Liver (tissue), 8 donors: ENCODE measurements at regions not wholly inside any gene's neighbourhood (a gene's known extent, or its start where the extent isn't known, plus 50 kb on each side); places are given as distances from the start of the nearest gene placed in this dataset.

Experiments
- DNase-seq: peaks from one replicate; pipeline ENCODE4 v3.0.0-alpha.2; 2017; ENCODE audit warnings: low spot score
- H3K27ac ChIP-seq, 2 donors: one replicate each; pipeline ENCODE4 v1.7.0; 2013; ENCODE audit warnings: inconsistent platforms in 2 of 2, low read length in 2 of 2, control low read depth in 1 of 2, low read depth in 1 of 2, mild to moderate bottlenecking in 1 of 2
- H3K27me3 ChIP-seq, 4 donors: one replicate each; pipeline versions ENCODE4 v1.6.1 to v1.7.0; 2013; ENCODE audit warnings: low read length in 3 of 4, inconsistent platforms in 1 of 4, mild to moderate bottlenecking in 1 of 4, moderate library complexity in 1 of 4; ENCODE audit not compliant: control insufficient read depth in 4 of 4, insufficient read depth in 4 of 4
- H3K36me3 ChIP-seq, 4 donors: one replicate each; pipeline versions ENCODE4 v1.6.1 to v1.7.0; 2013; ENCODE audit warnings: low read length in 3 of 4, mild to moderate bottlenecking in 3 of 4, low read depth in 1 of 4, moderate library complexity in 1 of 4; ENCODE audit not compliant: control insufficient read depth in 4 of 4, insufficient read depth in 3 of 4
- H3K4me1 ChIP-seq, 4 donors: one replicate each; pipeline versions ENCODE4 v1.6.1 to v1.7.0; 2013; ENCODE audit warnings: low read length in 3 of 4, mild to moderate bottlenecking in 3 of 4, moderate library complexity in 1 of 4; ENCODE audit not compliant: control insufficient read depth in 4 of 4, insufficient read depth in 4 of 4
- H3K4me3 ChIP-seq, 3 donors: one replicate each; pipeline versions ENCODE4 v1.6.1 to v1.7.0; 2013; ENCODE audit warnings: low read length in 3 of 3, control low read depth in 1 of 3, low read depth in 1 of 3, mild to moderate bottlenecking in 1 of 3
- H3K9ac ChIP-seq, 2 donors: one replicate each; pipeline ENCODE4 v1.7.0; 2013; ENCODE audit warnings: low read length in 2 of 2, mild to moderate bottlenecking in 2 of 2, moderate library complexity in 2 of 2, control low read depth in 1 of 2, low read depth in 1 of 2
- H3K9me3 ChIP-seq, 4 donors: one replicate each; pipeline versions ENCODE4 v1.6.1 to v1.7.0; 2013; ENCODE audit warnings: low read length in 3 of 4; ENCODE audit not compliant: control insufficient read depth in 4 of 4
- ATF3 ChIP-seq: IDR thresholded peaks from 2 replicates; pipeline ENCODE4 v1.6.1; 2016; ENCODE audit warnings: antibody characterized with exemption
- CTCF ChIP-seq: fragments of 150-350 bp; IDR thresholded peaks from 2 replicates; pipeline ENCODE4 v1.5.1; 2017; ENCODE audit warnings: improper control_type of control experiment, low read depth, low read length; ENCODE audit not compliant: missing input control
- EGR1 ChIP-seq, 2 donors: IDR thresholded peaks; 2 replicates each; pipeline ENCODE4 v1.6.1; 2016 to 2018; ENCODE audit warnings: antibody characterized with exemption in 2 of 2, low read depth in 2 of 2
- FOXA1 ChIP-seq: IDR thresholded peaks from 2 replicates; pipeline ENCODE4 v1.6.1; 2016; ENCODE audit warnings: antibody characterized with exemption
- FOXA2 ChIP-seq: IDR thresholded peaks from 2 replicates; pipeline ENCODE4 v1.6.1; 2016; ENCODE audit warnings: antibody characterized with exemption
- GABPA ChIP-seq, 2 donors: IDR thresholded peaks in 1 of 2; conservative IDR thresholded peaks in 1 of 2; 2 replicates each; pipeline ENCODE4 v1.6.1; 2016; ENCODE audit warnings: antibody characterized with exemption in 2 of 2, mild to moderate bottlenecking in 1 of 2, moderate library complexity in 1 of 2
- HNF4A ChIP-seq, 2 donors: conservative IDR thresholded peaks; 2 replicates each; pipeline ENCODE4 v1.6.1; 2016; ENCODE audit warnings: antibody characterized with exemption in 2 of 2, mild to moderate bottlenecking in 2 of 2
- HNF4G ChIP-seq: IDR thresholded peaks from 2 replicates; pipeline ENCODE4 v1.6.1; 2016; ENCODE audit warnings: antibody characterized with exemption
- JUND ChIP-seq, 2 donors: IDR thresholded peaks; 2 replicates each; pipeline ENCODE4 v1.6.1; 2016; ENCODE audit warnings: antibody characterized with exemption in 2 of 2
- MAX ChIP-seq: IDR thresholded peaks from 2 replicates; pipeline ENCODE4 v1.6.1; 2016; ENCODE audit warnings: antibody characterized with exemption
- NR2F2 ChIP-seq: IDR thresholded peaks from 2 replicates; pipeline ENCODE4 v1.6.1; 2016; ENCODE audit warnings: antibody characterized with exemption
- RAD21 ChIP-seq, 2 donors: IDR thresholded peaks; 2 replicates each; pipeline ENCODE4 v1.6.1; 2016; ENCODE audit warnings: antibody characterized with exemption in 2 of 2, mild to moderate bottlenecking in 2 of 2
- REST ChIP-seq: IDR thresholded peaks from 2 replicates; pipeline ENCODE4 v1.6.1; 2016; ENCODE audit warnings: antibody characterized with exemption, mild to moderate bottlenecking
- RXRA ChIP-seq, 2 donors: IDR thresholded peaks; 2 replicates each; pipeline ENCODE4 v1.6.1; 2017 to 2018; ENCODE audit warnings: antibody characterized with exemption in 2 of 2, mild to moderate bottlenecking in 1 of 2
- SP1 ChIP-seq: IDR thresholded peaks from 2 replicates; pipeline ENCODE4 v1.6.1; 2018; ENCODE audit warnings: antibody characterized with exemption, mild to moderate bottlenecking
- TAF1 ChIP-seq: conservative IDR thresholded peaks from 2 replicates; pipeline ENCODE4 v1.6.1; 2016; ENCODE audit warnings: antibody characterized with exemption, mild to moderate bottlenecking
- YY1 ChIP-seq: IDR thresholded peaks from 2 replicates; pipeline ENCODE4 v1.6.1; 2016; ENCODE audit warnings: antibody characterized with exemption, mild to moderate bottlenecking
- ZBTB33 ChIP-seq: IDR thresholded peaks from 2 replicates; pipeline ENCODE4 v1.6.1; 2016; ENCODE audit warnings: antibody characterized with exemption
- WGBS: extraction: QIAGEN DNeasy Blood & Tissue Kit; methylation state at CpG from one replicate; pipeline ENCODE4 v1.1.7; 2013; 5-methylcytosine and 5-hydroxymethylcytosine counted together
- donor health status: healthy.
- donor health status: healthy.
- donor health status: healthy.
- donor health status: healthy.
- donor health status: healthy.

- Histone ChIP-seq H3K4me1 (no peaks in the 10 kb centered on the region), H3K36me3 (no peaks in the 10 kb centered on the region), H3K27ac (no peak overlapping the region), H3K9ac (no peak overlapping the region), H3K9me3 (no peaks in the 10 kb centered on the region), H3K27me3 (no peaks in the 10 kb centered on the region), H3K4me3 (no peak overlapping the region)
- 64% methylated on average over 2 of the region's 2 CpGs for WGBS
- DNase-seq, result no peak
- TF ChIP-seq SP1 (no peak), JUND (IDR thresholded peaks at IDR 0.05) (no peak), FOXA1 (no peak), TAF1 (no peak), MAX (no peak), HNF4G (no peak), ATF3 (no peak), GABPA (IDR thresholded peaks at IDR 0.05 in 1 of 2, conservative IDR thresholded peaks at IDR 0.05 in 1 of 2) (no peak), RXRA (IDR thresholded peaks at IDR 0.05) (no peak), RAD21 (IDR thresholded peaks at IDR 0.05) (no peak), CTCF (no peak), REST (no peak), HNF4A (conservative IDR thresholded peaks at IDR 0.05) (no peak), ZBTB33 (no peak), FOXA2 (no peak)
These were observed 387.3 kb upstream of the TECRL start for GRCh38 chr4:64796581-64796980.

GRCh38 chr4:64784125-64784524, 374.9 kb upstream of the TECRL start:
- peaks cover 0 to 3% (median 1%) of the 10 kb centered on the region in 4 donors for H3K27me3 ChIP-seq
- 6% methylated on average over 1 of the region's 1 CpG for whole genome bisulfite sequencing
- H3K9ac ChIP-seq, result no peak overlapping the region
- no peak for DNase-seq
- TF ChIP-seq YY1 (no peak), CTCF (no peak), MAX (no peak), RAD21 (IDR thresholded peaks at IDR 0.05) (no peak), ZBTB33 (no peak), EGR1 (IDR thresholded peaks at IDR 0.05; ENCODE audit: low read depth in 2 of 2) (no peak), HNF4G (no peak), RXRA (IDR thresholded peaks at IDR 0.05) (no peak), NR2F2 (no peak), FOXA1 (no peak)
- H3K27ac ChIP-seq, result no peak overlapping the region
- no peaks in the 10 kb centered on the region for H3K9me3 ChIP-seq
- no peaks in the 10 kb centered on the region for H3K4me1 ChIP-seq
- no peaks in the 10 kb centered on the region for H3K36me3 ChIP-seq
- no peak overlapping the region for H3K4me3 ChIP-seq
